GM12875 (cell line): ENCODE measurements at regions not wholly inside any gene's neighbourhood (a gene's known extent, or its start where the extent isn't known, plus 50 kb on each side); places are given as distances from the start of the nearest gene placed in this dataset.

Source experiments
- H3K4me3 ChIP-seq: one replicate; pipeline ENCODE4 v1.5.1; 2011; ENCODE audit warnings: low read depth, low read length, control low read depth
- TF ChIP-seq, protein P1 (sequence below): IDR thresholded peaks from 2 replicates; pipeline ENCODE4 v1.5.1; 2011; ENCODE audit warnings: low read depth, mild to moderate bottlenecking, control low read depth, inconsistent platforms, low read length, moderate library complexity, borderline replicate concordance; ENCODE audit not compliant: insufficient read depth

DNA sequence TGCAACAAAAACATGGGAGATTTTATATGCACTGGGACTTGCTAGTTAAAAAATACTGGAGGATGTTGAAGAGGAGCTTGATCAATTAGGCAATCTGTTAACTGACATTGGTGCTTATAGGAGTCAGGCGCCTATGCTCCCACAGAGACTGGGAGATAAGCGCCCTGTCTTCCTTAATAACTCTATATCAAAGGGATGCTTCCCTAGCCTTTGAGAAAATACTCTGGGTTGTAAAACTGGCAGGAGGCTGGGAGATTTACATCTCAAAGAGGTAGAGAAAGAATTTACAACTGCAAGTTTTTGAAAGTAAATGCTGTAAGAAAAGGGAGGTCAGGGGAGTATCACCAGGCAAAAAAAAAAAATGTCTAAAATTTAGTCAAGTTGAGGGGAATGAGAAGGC is 325.4 kb downstream of the PCDH10 start:
- TF ChIP-seq, protein P1, sequence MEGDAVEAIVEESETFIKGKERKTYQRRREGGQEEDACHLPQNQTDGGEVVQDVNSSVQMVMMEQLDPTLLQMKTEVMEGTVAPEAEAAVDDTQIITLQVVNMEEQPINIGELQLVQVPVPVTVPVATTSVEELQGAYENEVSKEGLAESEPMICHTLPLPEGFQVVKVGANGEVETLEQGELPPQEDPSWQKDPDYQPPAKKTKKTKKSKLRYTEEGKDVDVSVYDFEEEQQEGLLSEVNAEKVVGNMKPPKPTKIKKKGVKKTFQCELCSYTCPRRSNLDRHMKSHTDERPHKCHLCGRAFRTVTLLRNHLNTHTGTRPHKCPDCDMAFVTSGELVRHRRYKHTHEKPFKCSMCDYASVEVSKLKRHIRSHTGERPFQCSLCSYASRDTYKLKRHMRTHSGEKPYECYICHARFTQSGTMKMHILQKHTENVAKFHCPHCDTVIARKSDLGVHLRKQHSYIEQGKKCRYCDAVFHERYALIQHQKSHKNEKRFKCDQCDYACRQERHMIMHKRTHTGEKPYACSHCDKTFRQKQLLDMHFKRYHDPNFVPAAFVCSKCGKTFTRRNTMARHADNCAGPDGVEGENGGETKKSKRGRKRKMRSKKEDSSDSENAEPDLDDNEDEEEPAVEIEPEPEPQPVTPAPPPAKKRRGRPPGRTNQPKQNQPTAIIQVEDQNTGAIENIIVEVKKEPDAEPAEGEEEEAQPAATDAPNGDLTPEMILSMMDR: no peak
- H3K4me3 ChIP-seq: no peak overlapping the region

DNA sequence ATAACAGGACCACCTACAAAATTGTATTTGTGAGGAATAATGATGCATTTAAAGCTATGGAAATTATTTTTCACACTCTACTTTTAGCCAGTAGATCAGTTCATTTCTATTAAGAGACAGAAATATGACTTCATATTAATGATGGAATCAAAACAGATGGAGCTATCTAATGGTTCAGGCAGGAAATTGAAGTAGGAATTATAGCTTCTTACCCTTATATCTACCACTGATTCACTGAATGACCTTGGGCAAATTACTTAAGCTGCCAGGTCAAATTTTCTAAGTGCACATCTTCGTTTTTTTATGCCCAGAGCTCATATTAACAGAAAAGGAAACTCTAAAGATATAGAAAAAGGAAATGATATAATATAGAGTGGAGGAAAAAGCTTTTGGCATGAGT is 323.1 kb downstream of the PCDH10 start:
- TF ChIP-seq, protein P1: no peak
- H3K4me3 ChIP-seq: no peak overlapping the region

DNA sequence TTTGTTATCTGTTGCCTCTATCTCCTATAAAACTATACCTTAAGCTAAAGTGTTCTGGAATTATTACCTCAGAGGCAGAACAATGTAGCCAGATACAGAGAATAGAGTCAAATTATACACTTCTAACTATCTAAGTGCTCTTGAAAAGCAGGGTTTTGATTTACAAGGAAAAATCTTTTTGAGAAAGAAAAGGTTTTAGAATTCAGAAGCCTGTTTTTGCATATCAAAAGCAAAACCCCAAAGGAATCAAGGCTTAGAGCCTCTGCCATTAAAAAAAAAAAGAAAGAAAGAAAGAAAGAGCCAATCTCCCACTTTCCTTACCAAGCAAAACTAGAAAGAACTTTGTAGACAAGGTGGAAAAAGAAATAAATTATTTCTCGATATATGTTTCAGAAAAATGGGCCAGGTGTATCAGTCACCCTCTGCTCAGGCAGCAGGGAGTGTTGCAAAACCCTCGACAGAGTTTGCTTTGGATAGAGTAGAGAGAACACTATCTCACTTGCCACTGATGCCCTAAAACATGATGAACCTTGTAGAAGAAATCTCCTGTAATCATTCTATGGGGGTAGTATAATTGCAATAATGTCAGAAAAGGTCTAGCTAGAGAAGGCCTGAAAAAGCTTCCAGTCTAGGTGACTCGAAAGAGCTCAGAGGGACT is 318.3 kb downstream of the PCDH10 start:
- H3K4me3 ChIP-seq: no peak overlapping the region
- TF ChIP-seq, protein P1: no peak

DNA sequence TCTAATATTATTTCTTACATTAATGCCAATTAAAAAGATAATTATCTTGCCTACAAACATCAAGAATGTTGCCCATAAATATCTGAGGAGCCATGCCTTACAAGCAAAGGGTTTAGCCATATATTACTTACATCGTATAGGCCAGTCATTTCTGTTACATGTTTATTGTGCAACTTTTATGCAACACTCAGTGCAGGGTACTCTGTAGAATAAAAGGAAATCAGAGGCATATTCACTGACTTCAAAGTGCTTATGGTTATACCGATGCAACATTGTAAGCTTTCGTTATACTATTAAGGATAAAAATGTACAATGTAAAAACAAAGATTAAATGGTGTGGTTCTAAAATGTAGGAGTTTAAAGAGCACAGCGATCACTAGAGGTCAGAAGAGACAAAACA is 315.9 kb downstream of the PCDH10 start:
- TF ChIP-seq, protein P1: no peak
- no peak overlapping the region for H3K4me3 ChIP-seq

DNA sequence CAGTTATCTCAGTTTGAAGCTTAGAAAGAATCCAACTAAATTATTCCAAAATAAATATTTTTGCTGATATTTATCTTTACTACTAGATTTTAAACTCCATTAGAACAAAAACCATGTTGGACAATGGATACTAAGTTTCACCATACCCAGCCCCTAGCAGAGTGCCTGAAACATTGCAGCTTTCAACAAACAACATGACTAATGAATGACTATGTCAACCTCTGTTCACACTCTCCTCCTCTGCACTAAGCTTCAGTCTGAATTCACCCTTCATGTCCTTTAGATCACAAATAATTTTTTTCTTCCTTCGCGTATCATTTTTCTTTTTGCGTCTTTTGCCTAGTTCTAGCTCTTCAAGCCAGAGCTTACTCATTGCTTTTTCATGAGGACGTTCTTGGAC is 315.2 kb downstream of the PCDH10 start:
- TF ChIP-seq, protein P1: no peak
- H3K4me3 ChIP-seq: no peak overlapping the region

DNA sequence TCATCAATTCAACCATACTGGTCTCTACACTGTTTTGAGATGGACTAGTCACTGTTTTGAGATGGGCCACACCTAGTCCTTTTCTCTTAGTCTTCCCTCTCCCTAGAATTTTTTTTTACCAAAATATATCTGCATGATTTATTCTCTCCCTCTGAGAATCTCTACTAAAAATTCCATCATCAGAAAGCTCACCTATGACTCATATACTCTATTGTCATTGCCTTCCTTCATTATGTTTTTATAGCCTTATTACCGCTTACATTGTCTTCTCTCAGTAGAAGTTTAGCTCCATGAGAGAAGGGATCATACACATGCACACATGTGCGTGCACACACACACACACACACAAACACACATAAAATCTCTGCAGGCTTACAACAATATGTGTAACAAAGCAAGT is 303.6 kb downstream of the PCDH10 start:
- H3K4me3 ChIP-seq: no peak overlapping the region
- TF ChIP-seq, protein P1: no peak

DNA sequence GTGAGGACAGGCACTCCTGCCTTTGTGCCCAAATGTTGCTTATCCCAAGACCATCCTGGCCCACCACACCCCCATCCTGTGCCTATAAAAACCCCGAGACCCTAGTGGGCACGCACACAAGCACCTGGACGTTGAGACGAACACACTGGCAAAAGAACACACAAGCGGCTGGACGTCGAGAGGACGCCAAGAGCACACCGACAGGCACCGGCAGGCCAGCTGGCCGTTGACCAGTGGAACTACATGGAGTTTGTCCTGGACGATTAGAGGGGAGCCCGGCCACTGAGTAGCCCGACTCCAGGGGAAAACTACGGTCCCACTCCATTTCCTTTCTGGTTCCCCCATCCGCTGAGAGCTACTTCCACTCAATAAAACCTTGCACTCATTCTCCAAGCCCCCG is 301.7 kb downstream of the PCDH10 start:
- H3K4me3 ChIP-seq: no peak overlapping the region
- TF ChIP-seq, protein P1: no peak
